Ishikawa (cell line): ENCODE measurements at regions not wholly inside any gene's neighbourhood (a gene's known extent, or its start where the extent isn't known, plus 50 kb on each side); places are given as distances from the start of the nearest gene placed in this dataset.

ENCODE experiments used
- CEBPB ChIP-seq: IDR thresholded peaks from 2 replicates; pipeline ENCODE4 v1.6.1; 2012
- CREB1 ChIP-seq: IDR thresholded peaks from 2 replicates; pipeline ENCODE4 v1.6.1; 2012; ENCODE audit warnings: low read depth
- EGR1 ChIP-seq: IDR thresholded peaks from 2 replicates; pipeline ENCODE4 v1.6.1; 2012
- EP300 ChIP-seq: IDR thresholded peaks from 2 replicates; pipeline ENCODE4 v1.6.1; 2012; ENCODE audit warnings: borderline replicate concordance
- FOXM1 ChIP-seq: IDR thresholded peaks from 2 replicates; pipeline ENCODE4 v1.6.1; 2012; ENCODE audit warnings: low read depth, borderline replicate concordance
- NFIC ChIP-seq: IDR thresholded peaks from 2 replicates; pipeline ENCODE4 v1.6.1; 2012
- RAD21 ChIP-seq: IDR thresholded peaks from 2 replicates; pipeline ENCODE4 v1.6.1; 2012; ENCODE audit warnings: low read depth
- TAF1 ChIP-seq: IDR thresholded peaks from 2 replicates; pipeline ENCODE4 v1.6.1; 2012; ENCODE audit warnings: low read depth, mild to moderate bottlenecking
- TCF12 ChIP-seq: IDR thresholded peaks from 2 replicates; pipeline ENCODE4 v1.6.1; 2012; ENCODE audit warnings: low read depth
- TEAD4 ChIP-seq: IDR thresholded peaks from 2 replicates; pipeline ENCODE4 v1.6.1; 2012
- YY1 ChIP-seq: IDR thresholded peaks from 2 replicates; pipeline ENCODE4 v1.6.1; 2012; ENCODE audit warnings: low read depth
- ZBTB7A ChIP-seq: IDR thresholded peaks from 2 replicates; pipeline ENCODE4 v1.6.1; 2012; ENCODE audit warnings: low read depth
- TF ChIP-seq, protein P1 (sequence below): IDR thresholded peaks from 2 replicates; pipeline ENCODE4 v1.6.1; 2012
- TF ChIP-seq, protein P2 (sequence below): IDR thresholded peaks from 2 replicates; pipeline ENCODE4 v1.6.1; 2012; ENCODE audit warnings: low read depth, mild to moderate bottlenecking
- TF ChIP-seq, protein P3 (sequence below): IDR thresholded peaks from 2 replicates; pipeline ENCODE4 v1.6.1; 2012

DNA sequence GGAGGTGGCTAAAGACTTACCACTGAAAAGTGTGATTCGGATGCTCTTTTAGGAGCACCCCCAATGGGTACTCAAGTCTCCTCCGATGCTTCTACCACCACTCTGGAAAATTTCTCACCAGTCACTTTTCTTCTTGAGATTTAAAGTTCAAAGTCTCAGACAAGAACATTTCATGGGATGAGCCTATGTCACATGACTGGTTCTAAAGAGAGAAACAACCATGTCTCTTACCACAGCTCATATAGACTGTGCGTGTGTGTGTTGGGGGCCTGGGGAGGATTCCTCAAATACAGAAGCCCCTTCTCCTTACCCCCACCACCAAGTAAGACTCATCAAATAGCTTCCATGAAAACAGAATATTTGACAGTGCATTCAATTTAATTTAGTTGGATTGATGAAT, 181.7 kb upstream of the MIR17HG start:
- no peak for TF ChIP-seq EGR1

DNA sequence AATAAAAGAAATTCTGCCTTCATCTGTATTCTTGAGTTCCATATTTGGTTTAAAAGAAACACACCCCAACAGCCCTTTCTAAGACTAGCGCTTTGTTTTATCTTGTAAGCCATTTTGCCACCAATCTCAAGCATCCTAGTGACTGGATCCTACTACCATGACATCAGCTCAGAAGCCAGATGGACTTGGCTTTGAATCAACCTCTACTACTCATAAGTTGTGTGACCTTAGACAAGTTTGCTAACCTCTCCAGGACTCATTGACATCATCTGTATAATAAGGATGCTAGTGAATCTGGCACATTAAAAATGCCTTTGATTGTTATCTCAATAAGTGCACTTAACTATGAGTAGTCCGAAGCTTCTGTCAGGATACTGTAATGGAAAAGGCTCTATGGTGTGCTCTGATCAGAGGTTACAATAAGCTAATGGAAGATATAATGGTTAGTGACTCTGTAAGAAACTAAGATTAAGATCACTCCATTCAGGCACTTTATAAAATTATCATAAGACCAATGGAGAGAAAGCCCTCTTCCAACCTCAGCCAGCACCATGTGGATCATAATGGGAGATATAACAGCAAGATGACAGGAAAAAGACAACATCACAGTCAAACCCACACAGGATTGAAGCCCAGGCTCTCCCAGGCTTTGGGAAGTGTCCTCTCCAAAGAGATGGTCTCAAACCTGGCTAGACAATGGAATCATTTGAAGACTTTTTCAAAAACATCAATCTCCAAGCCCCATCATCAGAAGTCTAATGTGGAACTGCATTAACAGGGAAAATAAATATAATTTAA, 180.6 kb upstream of the MIR17HG start:
- TF ChIP-seq YY1 (no peak), TEAD4 (no peak), CREB1 (no peak), NFIC (no peak), TAF1 (no peak), RAD21 (no peak), TCF12 (no peak), ZBTB7A (no peak), FOXM1 (no peak), CEBPB (no peak), EGR1 (no peak)
- TF ChIP-seq, protein P1, sequence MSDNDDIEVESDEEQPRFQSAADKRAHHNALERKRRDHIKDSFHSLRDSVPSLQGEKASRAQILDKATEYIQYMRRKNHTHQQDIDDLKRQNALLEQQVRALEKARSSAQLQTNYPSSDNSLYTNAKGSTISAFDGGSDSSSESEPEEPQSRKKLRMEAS: no peak
- TF ChIP-seq, protein P2, sequence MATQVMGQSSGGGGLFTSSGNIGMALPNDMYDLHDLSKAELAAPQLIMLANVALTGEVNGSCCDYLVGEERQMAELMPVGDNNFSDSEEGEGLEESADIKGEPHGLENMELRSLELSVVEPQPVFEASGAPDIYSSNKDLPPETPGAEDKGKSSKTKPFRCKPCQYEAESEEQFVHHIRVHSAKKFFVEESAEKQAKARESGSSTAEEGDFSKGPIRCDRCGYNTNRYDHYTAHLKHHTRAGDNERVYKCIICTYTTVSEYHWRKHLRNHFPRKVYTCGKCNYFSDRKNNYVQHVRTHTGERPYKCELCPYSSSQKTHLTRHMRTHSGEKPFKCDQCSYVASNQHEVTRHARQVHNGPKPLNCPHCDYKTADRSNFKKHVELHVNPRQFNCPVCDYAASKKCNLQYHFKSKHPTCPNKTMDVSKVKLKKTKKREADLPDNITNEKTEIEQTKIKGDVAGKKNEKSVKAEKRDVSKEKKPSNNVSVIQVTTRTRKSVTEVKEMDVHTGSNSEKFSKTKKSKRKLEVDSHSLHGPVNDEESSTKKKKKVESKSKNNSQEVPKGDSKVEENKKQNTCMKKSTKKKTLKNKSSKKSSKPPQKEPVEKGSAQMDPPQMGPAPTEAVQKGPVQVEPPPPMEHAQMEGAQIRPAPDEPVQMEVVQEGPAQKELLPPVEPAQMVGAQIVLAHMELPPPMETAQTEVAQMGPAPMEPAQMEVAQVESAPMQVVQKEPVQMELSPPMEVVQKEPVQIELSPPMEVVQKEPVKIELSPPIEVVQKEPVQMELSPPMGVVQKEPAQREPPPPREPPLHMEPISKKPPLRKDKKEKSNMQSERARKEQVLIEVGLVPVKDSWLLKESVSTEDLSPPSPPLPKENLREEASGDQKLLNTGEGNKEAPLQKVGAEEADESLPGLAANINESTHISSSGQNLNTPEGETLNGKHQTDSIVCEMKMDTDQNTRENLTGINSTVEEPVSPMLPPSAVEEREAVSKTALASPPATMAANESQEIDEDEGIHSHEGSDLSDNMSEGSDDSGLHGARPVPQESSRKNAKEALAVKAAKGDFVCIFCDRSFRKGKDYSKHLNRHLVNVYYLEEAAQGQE: no peak
- TF ChIP-seq, protein P3, sequence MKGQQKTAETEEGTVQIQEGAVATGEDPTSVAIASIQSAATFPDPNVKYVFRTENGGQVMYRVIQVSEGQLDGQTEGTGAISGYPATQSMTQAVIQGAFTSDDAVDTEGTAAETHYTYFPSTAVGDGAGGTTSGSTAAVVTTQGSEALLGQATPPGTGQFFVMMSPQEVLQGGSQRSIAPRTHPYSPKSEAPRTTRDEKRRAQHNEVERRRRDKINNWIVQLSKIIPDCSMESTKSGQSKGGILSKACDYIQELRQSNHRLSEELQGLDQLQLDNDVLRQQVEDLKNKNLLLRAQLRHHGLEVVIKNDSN: no peak

DNA sequence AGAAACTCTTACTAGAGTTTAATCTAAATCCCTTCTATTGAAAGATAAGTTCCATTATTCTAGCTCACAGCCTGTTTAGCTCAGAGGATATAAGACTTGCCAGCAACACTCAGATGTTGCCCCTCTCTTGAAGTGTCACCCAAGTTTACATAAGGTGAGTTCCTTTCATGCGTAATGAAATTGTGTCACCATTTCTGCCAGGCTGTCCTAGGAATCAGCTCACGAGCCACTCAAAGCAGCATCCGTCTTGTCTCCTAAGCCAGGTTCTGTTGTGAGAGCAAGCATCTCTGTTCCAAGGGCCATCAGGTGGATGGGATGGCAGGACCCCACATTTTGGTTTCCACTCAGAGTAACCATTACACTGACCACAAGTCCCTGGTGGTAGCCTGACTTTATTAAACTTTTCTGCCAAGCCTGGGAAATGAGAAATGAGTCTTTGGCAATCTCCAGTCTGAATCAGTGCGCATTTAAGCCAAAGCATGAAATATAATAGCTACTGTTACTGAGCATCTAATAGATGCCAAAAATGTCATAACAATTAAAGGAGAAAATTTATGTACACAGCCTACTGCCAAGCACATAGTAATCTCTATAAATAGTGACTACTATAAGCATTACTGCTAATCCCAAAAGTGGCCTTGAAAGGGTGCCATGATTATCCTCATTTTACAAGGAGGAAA, 179.6 kb upstream of the MIR17HG start:
- no peak for TF ChIP-seq CREB1
- TF ChIP-seq NFIC: peak; percentile 59; the same call in 1 of the 2 replicates

DNA sequence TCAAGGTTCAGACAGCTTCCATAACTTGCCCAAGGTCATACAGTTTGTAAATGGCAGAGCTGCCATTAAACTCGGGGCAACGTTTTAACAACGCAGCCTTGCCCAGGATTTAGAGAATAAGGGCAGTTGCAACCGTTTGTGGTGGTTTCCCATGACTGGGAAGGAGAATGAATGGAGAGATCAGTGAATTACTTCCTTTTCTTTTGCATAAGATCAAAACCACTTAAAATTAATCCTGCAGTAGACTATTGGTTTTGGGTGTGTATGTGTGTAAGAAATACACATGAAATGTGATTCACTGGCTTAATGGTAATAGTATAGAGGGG, 179.1 kb upstream of the MIR17HG start:
- TF ChIP-seq, protein P1: no peak
- TF ChIP-seq YY1 (no peak), TCF12 (no peak), TAF1 (no peak), TEAD4 (no peak), NFIC (no peak), CREB1 (no peak), EP300 (no peak), ZBTB7A (no peak), CEBPB (no peak)
- TF ChIP-seq, protein P3: no peak
- TF ChIP-seq, protein P2: no peak

DNA sequence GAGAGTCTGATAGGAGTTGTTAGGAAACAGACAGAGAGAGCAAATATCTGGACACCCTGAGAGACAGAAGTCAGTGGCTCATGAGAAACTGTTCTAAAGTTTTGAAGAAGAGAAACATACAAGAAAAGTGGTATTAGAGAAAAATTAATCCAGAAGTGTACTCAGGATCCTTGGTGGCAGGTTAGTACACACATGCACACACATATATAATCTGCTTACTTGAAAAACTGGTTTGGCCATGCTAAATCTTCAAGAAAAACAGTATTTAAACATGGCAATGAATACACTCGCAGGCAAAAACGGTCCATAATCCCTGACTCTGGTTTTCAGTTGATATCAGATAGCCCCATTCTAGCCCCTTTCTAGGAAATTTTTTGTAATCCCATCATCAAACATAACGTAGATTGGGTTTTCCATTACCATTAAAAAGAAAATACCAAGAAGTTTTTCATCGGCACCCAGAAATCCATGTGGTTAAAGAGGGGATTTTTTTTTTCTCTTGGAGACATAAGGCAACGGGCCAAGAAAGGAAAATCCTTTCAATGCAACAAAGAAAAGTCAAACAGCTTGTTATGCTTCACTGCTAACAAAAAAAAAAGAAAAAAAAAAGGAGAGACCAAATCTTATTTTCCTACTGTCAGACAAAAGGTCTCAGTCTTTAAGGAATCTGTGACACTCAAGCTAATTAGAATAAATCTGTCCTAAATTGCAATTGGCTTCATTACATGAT, 178.0 kb upstream of the MIR17HG start:
- no peak for TF ChIP-seq TEAD4
- peak; percentile 56 for TF ChIP-seq NFIC

DNA sequence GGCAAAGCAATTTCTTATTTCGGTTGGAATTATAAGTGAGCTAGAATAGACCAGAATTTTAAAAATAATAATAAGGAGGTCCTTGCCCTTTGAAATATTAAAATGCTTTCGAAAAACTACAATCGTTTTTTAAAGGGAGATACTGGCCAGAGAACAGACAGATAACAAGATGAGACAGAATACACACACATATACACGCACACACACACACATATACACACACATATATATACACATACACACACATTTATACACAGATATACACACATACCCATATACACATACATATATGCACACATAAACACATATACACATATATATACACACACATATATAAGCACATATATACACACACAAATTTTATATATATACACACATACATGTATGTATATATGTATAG, 175.3 kb upstream of the MIR17HG start:
- TF ChIP-seq TCF12 (no peak), EP300 (no peak), CEBPB (no peak), EGR1 (no peak), YY1 (no peak), RAD21 (no peak), CREB1 (no peak), ZBTB7A (no peak), TAF1 (no peak), FOXM1 (no peak), NFIC (no peak), TEAD4 (no peak)
- TF ChIP-seq, protein P2: no peak
- TF ChIP-seq, protein P1: no peak
- TF ChIP-seq, protein P3: no peak
